GM12891 (cell line): ENCODE measurements at regions not wholly inside any gene's neighbourhood (a gene's known extent, or its start where the extent isn't known, plus 50 kb on each side); places are given as distances from the start of the nearest gene placed in this dataset.
"Not testable (repeated sequence)": the region's sequence is repeated elsewhere in the genome, so short reads cannot be mapped to it uniquely, and the experiment has no call there.

Experiments
- DNase-seq: peaks from one replicate; pipeline ENCODE4 v3.0.0; 2011; ENCODE audit warnings: low spot score; ENCODE audit not compliant: insufficient read length
- FAIRE-seq: peaks from 2 replicates; lab custom pipeline; 2011; peaks lifted over from hg19 to GRCh38; lab: Jason Lieb, UNC
- PAX5 ChIP-seq: IDR thresholded peaks from 2 replicates; pipeline ENCODE4 v1.6.1; 2011; ENCODE audit warnings: low read length, moderate library complexity, mild to moderate bottlenecking; ENCODE audit not compliant: insufficient read depth, severe bottlenecking
- POLR2A ChIP-seq: IDR thresholded peaks from 2 replicates; pipeline ENCODE4 v1.6.1; 2011; ENCODE audit warnings: low read depth, low read length, control low read depth
- POLR2AphosphoS5 ChIP-seq: IDR thresholded peaks from 2 replicates; pipeline ENCODE4 v1.6.1; 2011; ENCODE audit warnings: low read depth, low read length, control low read depth
- POU2F2 ChIP-seq: IDR thresholded peaks from 2 replicates; pipeline ENCODE4 v1.6.1; 2011; ENCODE audit warnings: low read depth, mild to moderate bottlenecking, control low read depth, low read length, moderate library complexity
- SPI1 ChIP-seq: IDR thresholded peaks from 2 replicates; pipeline ENCODE4 v1.6.1; 2011; ENCODE audit warnings: low read depth, low read length, control low read depth
- TAF1 ChIP-seq: IDR thresholded peaks from 2 replicates; pipeline ENCODE4 v1.6.1; 2011; ENCODE audit warnings: low read depth, low read length, control low read depth

- no peak for TF ChIP-seq TAF1
- TF ChIP-seq POLR2A: no peak
- TF ChIP-seq SPI1: no peak
- no peak for TF ChIP-seq POU2F2
- no peak for TF ChIP-seq POLR2AphosphoS5
- no peak for TF ChIP-seq PAX5
- FAIRE-seq: no peak
- no peak for DNase-seq
These were observed 420.5 kb downstream of the STK39 start for GRCh38 chr2:167826906-167827305.

GRCh38 chr2:167825664-167826063 is 421.7 kb downstream of the STK39 start:
- FAIRE-seq (no peak), DNase-seq (no peak)
- TF ChIP-seq SPI1: no peak
- no peak for TF ChIP-seq TAF1
- no peak for TF ChIP-seq POLR2AphosphoS5
- no peak for TF ChIP-seq POLR2A
- TF ChIP-seq POU2F2: no peak
- TF ChIP-seq PAX5: no peak

GRCh38 chr2:167822690-167823465 is 424.5 kb downstream of the STK39 start:
- TF ChIP-seq TAF1 (no peak), POU2F2 (no peak), SPI1 (no peak)
- no peak for DNase-seq
- no peak for FAIRE-seq

GRCh38 chr2:167820488-167820887 is 426.9 kb downstream of the STK39 start:
- DNase-seq: no peak

GRCh38 chr2:167818521-167818920 is 428.9 kb downstream of the STK39 start:
- FAIRE-seq: no peak
- no peak for TF ChIP-seq POLR2A
- no peak for TF ChIP-seq POU2F2
- TF ChIP-seq POLR2AphosphoS5: no peak
- no peak for TF ChIP-seq TAF1
- no peak for TF ChIP-seq SPI1
- no peak for TF ChIP-seq PAX5
- no peak for DNase-seq

More at GRCh38 chr2:167820488-167820887, 426.9 kb downstream of the STK39 start:
- TF ChIP-seq POLR2AphosphoS5 (no peak), PAX5 (no peak), POU2F2 (no peak), TAF1 (no peak), SPI1 (no peak), POLR2A (no peak)
- FAIRE-seq: no peak

GRCh38 chr2:167817908-167818307 is 429.5 kb downstream of the STK39 start:
- TF ChIP-seq SPI1: no peak
- no peak for TF ChIP-seq PAX5
- no peak for TF ChIP-seq POLR2A
- no peak for TF ChIP-seq POU2F2
- DNase-seq (no peak), FAIRE-seq (no peak)

- TF ChIP-seq PAX5: no peak
- no peak for TF ChIP-seq POU2F2
- no peak for TF ChIP-seq SPI1
- no peak for TF ChIP-seq POLR2AphosphoS5
- no peak for TF ChIP-seq POLR2A
- no peak for TF ChIP-seq TAF1
- no peak for FAIRE-seq
- DNase-seq: no peak
These were observed 430.0 kb downstream of the STK39 start for GRCh38 chr2:167817422-167817821.

GRCh38 chr2:167816874-167817290 is 430.5 kb downstream of the STK39 start:
- TF ChIP-seq SPI1: no peak
- no peak for TF ChIP-seq POU2F2
- no peak for TF ChIP-seq PAX5
- no peak for TF ChIP-seq POLR2AphosphoS5
- TF ChIP-seq POLR2A: no peak
- TF ChIP-seq TAF1: no peak
- DNase-seq (no peak), FAIRE-seq (no peak)

- no peak for TF ChIP-seq TAF1
- no peak for TF ChIP-seq POLR2AphosphoS5
- TF ChIP-seq PAX5: no peak
- no peak for TF ChIP-seq POLR2A
- TF ChIP-seq SPI1: no peak
- no peak for TF ChIP-seq POU2F2
- DNase-seq (no peak), FAIRE-seq (no peak)
These were observed 432.3 kb downstream of the STK39 start for GRCh38 chr2:167814881-167815718.

- not testable (repeated sequence) for FAIRE-seq, DNase-seq
These were observed 432.9 kb downstream of the STK39 start for GRCh38 chr2:167814482-167814880.

- FAIRE-seq, DNase-seq: not testable (repeated sequence)
These were observed 437.6 kb downstream of the STK39 start for GRCh38 chr2:167809799-167810198.
